ENCODE measurements at regions not wholly inside any gene's neighbourhood (a gene's known extent, or its start where the extent isn't known, plus 50 kb on each side); places are given as distances from the start of the nearest gene placed in this dataset.

- Histone ChIP-seq H3K4me3 (replicated peaks in 1 of 3; ENCODE audit: insufficient read depth in 1 of 3, low read depth in 2 of 3, low read length in 3 of 3) (no peak overlapping the region), H3K27me3 (ENCODE audit: control insufficient read depth in 1 of 2, insufficient read depth in 2 of 2, low read length in 2 of 2) (no peaks in the 10 kb centered on the region; a peak in 1 of 5 replicates), H3K27ac (ENCODE audit: extremely low read length, insufficient read depth, low read length) (no peak overlapping the region), H2AFZ (ENCODE audit: low read length) (no peak overlapping the region), H3K36me3 (replicated peaks in 1 of 2; ENCODE audit: control insufficient read depth in 1 of 2, insufficient read depth in 2 of 2, low read length in 2 of 2) (no peaks in the 10 kb centered on the region), H3K4me2 (ENCODE audit: low read depth, low read length) (no peak overlapping the region), H4K20me1 (ENCODE audit: insufficient read depth, low read length) (no peaks in the 10 kb centered on the region), H3K9me3 (ENCODE audit: low read length) (no peaks in the 10 kb centered on the region), H3K4me1 (ENCODE audit: insufficient read depth, low read length) (no peaks in the 10 kb centered on the region), H3K9ac (ENCODE audit: insufficient read depth, low read depth, low read length) (no peak overlapping the region), H3K79me2 (ENCODE audit: insufficient read depth, low read length) (no peaks in the 10 kb centered on the region)
- ATAC-seq: no peak
- ChIA-PET CTCF (ENCODE audit: low intra/inter-chr PET ratio, low total read pairs) (no interaction called here), POLR2A (no interaction called here)
- 0% methylated on average over 3 of the region's 3 CpGs for WGBS (ENCODE audit: low lambda C conversion rate)
- in situ Hi-C loops (cut with HindIII; ENCODE audit: extremely low pct_ligation_motif_present, low pct_unique_long_range_greater_than_20kb): no loop called here
- no peak for DNase-seq (ENCODE audit: low spot score)
- FAIRE-seq: no peak
- intact Hi-C loops (cut with micrococcal nuclease; ENCODE audit: unreplicated experiment): no loop called here
- TF ChIP-seq CREM (IDR thresholded peaks at IDR 0.05): no peak
- no peak for TF ChIP-seq CREM (CRISPR knock-in tag; IDR thresholded peaks at IDR 0.05)
- TF ChIP-seq RFX1 (IDR thresholded peaks at IDR 0.05): peak; percentile 11; the same call in 1 of the 2 replicates
- BruUV-seq (replicated peaks): no TSS peak
Observed at GRCh38 chr1:95313527-95313926, 79.5 kb downstream of the RWDD3 start.

- H3K9ac ChIP-seq (ENCODE audit: insufficient read depth, low read depth, low read length): no peak overlapping the region
- DNase-seq (ENCODE audit: low spot score): no peak
- ChIA-PET CTCF (ENCODE audit: low intra/inter-chr PET ratio, low total read pairs) (no interaction called here), POLR2A (no interaction called here)
- no TSS peak for BruUV-seq (replicated peaks)
- H2AFZ ChIP-seq (ENCODE audit: low read length): no peak overlapping the region
- intact Hi-C loops (cut with micrococcal nuclease; ENCODE audit: unreplicated experiment): no loop called here
- TF ChIP-seq ZMYM3 (CRISPR knock-in tag; IDR thresholded peaks at IDR 0.05): no peak
- no peak for TF ChIP-seq KLF11 (CRISPR knock-in tag; IDR thresholded peaks at IDR 0.05)
- TF ChIP-seq ZNF629 (CRISPR knock-in tag; conservative IDR thresholded peaks at IDR 0.05): no peak
- TF ChIP-seq MTA1 (CRISPR knock-in tag; IDR thresholded peaks at IDR 0.05; ENCODE audit: borderline replicate concordance): no peak
- no peak for TF ChIP-seq ATF6 (CRISPR knock-in tag; conservative IDR thresholded peaks at IDR 0.05)
- H3K27ac ChIP-seq (ENCODE audit: extremely low read length, insufficient read depth, low read length): no peak overlapping the region
- H4K20me1 ChIP-seq (ENCODE audit: insufficient read depth, low read length): no peaks in the 10 kb centered on the region
- no peaks in the 10 kb centered on the region for H3K79me2 ChIP-seq (ENCODE audit: insufficient read depth, low read length)
- in situ Hi-C loops (cut with HindIII; ENCODE audit: extremely low pct_ligation_motif_present, low pct_unique_long_range_greater_than_20kb): no loop called here
- no peak overlapping the region for H3K4me2 ChIP-seq (ENCODE audit: low read depth, low read length)
- no peaks in the 10 kb centered on the region for H3K36me3 ChIP-seq (replicated peaks in 1 of 2; ENCODE audit: control insufficient read depth in 1 of 2, insufficient read depth in 2 of 2, low read length in 2 of 2)
- WGBS (ENCODE audit: low lambda C conversion rate): 26% methylated on average over 3 of the region's 3 CpGs
- no peaks in the 10 kb centered on the region for H3K4me1 ChIP-seq (ENCODE audit: insufficient read depth, low read length)
- no peaks in the 10 kb centered on the region for H3K9me3 ChIP-seq (ENCODE audit: low read length)
- ATAC-seq: no peak
- H3K4me3 ChIP-seq (replicated peaks in 1 of 3; ENCODE audit: insufficient read depth in 1 of 3, low read depth in 2 of 3, low read length in 3 of 3): no peak overlapping the region
- no peak for FAIRE-seq
- H3K27me3 ChIP-seq (ENCODE audit: control insufficient read depth in 1 of 2, insufficient read depth in 2 of 2, low read length in 2 of 2): no peaks in the 10 kb centered on the region; a peak in 1 of 5 replicates
Observed at GRCh38 chr1:95321531-95321930, 87.5 kb downstream of the RWDD3 start.
